Choroid plexus epithelial cell (primary cell): ENCODE measurements at regions not wholly inside any gene's neighbourhood (a gene's known extent, or its start where the extent isn't known, plus 50 kb on each side); places are given as distances from the start of the nearest gene placed in this dataset.

ENCODE experiments used
- DNase-seq: peaks from one replicate; pipeline ENCODE4 v3.0.0-alpha.2; 2010; ENCODE audit warnings: low read depth
- H3K4me3 ChIP-seq: 2 replicates; pipeline ENCODE4 v1.5.1; 2011; ENCODE audit warnings: low read depth, mild to moderate bottlenecking, control low read depth, low read length, moderate library complexity
- TF ChIP-seq, protein P1 (sequence below): conservative IDR thresholded peaks from 2 replicates; pipeline ENCODE4 v1.5.1; 2011; ENCODE audit warnings: low read depth, mild to moderate bottlenecking, control low read depth, inconsistent platforms, low read length, moderate library complexity

DNA sequence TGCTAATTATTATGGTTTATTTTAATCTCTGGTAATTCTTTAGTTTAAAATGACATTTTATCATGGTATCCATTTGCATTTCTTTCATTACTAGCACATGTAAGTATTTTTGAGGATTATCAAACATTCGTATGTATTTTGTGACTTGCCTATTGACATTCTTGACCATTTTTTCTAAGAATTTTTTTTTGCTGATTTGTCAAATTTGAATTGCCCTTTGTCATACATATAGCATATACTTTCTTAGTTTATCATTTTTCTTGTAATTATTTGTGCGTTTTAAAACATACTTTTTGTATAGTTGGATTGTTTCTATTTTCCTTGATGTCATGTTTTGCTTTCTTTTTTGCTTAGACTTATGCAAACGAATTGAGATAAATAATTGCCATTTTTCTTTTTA, 358.5 kb upstream of the RBMS3 start:
- TF ChIP-seq, protein P1, sequence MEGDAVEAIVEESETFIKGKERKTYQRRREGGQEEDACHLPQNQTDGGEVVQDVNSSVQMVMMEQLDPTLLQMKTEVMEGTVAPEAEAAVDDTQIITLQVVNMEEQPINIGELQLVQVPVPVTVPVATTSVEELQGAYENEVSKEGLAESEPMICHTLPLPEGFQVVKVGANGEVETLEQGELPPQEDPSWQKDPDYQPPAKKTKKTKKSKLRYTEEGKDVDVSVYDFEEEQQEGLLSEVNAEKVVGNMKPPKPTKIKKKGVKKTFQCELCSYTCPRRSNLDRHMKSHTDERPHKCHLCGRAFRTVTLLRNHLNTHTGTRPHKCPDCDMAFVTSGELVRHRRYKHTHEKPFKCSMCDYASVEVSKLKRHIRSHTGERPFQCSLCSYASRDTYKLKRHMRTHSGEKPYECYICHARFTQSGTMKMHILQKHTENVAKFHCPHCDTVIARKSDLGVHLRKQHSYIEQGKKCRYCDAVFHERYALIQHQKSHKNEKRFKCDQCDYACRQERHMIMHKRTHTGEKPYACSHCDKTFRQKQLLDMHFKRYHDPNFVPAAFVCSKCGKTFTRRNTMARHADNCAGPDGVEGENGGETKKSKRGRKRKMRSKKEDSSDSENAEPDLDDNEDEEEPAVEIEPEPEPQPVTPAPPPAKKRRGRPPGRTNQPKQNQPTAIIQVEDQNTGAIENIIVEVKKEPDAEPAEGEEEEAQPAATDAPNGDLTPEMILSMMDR: no peak
- no peak overlapping the region for H3K4me3 ChIP-seq

DNA sequence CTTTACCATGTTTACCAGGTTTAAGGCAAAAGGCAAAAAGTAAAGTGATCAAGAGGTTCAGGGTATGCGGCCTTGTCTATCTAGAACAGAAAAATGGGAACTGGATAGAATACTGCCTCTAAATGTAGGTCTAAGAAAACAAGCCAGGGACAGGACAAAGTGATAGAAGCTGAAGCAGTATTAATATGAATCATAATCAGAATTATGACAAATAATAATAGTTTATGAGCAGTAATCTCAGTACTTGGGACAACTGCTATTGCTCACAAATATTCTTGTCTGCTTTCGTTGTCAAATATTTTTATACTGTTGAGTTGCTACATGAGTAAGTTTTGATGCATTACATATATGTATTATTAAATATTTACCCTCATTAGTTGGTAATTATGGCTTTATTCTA, 356.9 kb upstream of the RBMS3 start:
- DNase-seq: no peak
- TF ChIP-seq, protein P1: no peak
- no peak overlapping the region for H3K4me3 ChIP-seq

More for the DNA sequence above, 358.5 kb upstream of the RBMS3 start:
- DNase-seq: no peak

DNA sequence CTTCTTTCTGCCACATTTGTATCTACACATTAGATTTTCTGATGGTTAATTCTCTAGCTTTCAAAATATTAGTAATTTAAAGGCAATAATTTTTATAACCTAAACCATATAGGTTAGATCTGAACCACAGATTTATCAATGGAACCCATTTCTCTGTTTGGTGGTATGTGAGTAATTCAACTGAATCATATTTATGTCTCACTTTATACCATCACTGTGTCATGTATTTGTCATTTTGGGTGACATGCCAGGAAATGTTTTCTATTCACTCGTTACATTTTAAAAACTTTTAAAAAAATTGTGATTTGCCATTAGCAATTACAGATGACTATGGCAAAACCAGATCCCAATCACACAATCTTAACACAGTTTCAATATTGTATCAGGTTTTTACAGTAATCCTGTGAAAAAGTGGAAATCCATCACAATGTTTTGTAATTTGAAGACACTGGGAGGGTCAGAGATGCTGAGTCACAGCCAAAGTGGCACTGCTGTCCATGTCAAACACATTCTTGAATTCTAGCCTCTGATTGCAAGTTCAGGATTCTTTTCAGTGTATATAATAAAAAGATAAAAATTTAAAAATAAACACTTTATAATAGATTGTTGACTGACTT, 356.0 kb upstream of the RBMS3 start:
- no peak overlapping the region for H3K4me3 ChIP-seq
- DNase-seq: no peak
- TF ChIP-seq, protein P1: no peak

DNA sequence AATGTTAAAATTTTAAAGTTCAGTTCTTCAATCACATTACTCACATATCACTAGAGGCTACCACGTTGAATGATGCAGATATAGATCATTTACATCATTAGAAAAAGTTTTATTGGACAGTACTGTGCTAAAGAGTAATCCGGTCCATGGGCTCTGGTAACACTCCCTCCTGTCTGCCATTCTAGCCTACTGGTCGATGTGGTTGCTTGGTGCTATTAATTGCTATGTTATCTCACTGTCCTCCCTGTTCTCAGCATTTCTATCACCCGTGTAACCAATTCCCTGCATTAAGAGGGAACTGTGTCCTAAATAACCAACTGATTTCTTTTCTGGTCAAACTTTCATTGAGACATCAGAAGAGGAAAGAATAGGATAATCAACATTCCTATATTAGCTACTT, 347.5 kb upstream of the RBMS3 start:
- DNase-seq: no peak
- TF ChIP-seq, protein P1: no peak

DNA sequence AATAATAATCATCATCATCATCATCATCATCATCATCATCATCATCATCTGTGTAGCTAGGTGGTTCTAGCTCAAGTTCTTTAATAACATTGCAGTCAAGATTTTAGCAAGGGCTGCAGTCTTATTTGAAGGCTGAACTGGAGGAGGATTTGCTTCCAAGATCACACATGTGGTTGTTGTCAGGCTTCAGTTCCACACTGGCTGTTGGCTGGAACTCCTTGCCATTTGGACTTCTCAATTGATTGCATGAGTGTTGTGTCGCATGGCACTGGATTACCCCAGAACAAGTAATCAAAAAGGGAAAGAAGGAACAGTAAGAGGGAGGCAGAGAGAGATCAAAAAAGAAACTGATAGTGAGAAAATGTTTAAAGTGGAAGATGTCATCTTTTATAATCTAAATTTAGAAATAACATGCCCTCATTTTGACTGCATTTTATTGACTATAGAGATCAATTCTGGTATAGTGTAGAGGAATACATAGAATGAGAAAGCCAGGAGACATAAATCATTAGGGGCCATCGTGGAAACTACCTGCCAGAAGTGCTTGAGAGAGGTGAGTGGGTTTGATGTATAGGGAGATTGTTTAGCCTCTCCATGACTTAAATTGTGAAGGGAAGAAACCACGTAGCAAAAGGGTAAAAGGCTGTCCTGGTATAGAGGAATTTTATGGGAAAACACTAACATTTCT, 346.6 kb upstream of the RBMS3 start:
- TF ChIP-seq, protein P1: no peak
- no peak overlapping the region for H3K4me3 ChIP-seq
- DNase-seq: no peak

More for the DNA sequence above, 347.5 kb upstream of the RBMS3 start:
- no peak overlapping the region for H3K4me3 ChIP-seq

DNA sequence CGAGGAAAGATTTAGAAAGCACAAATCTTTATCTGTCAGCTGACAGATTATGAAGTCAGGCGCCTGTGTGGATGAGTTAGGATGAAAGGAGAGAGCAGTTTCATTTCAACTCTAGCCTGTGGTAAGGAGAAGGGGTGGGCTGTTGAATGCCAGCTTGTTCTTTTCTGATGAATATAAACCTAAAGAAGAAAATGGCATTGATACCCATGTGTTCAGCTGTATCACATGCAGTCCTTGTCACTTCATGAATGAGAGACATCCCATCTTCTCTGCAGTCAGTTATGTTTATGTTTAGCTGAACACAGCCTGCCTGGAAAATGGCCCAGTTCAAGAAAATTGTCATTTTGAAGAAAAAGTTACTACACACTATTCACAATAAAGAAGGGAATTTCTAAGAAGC, 345.7 kb upstream of the RBMS3 start:
- no peak overlapping the region for H3K4me3 ChIP-seq
- no peak for DNase-seq
- TF ChIP-seq, protein P1: no peak

DNA sequence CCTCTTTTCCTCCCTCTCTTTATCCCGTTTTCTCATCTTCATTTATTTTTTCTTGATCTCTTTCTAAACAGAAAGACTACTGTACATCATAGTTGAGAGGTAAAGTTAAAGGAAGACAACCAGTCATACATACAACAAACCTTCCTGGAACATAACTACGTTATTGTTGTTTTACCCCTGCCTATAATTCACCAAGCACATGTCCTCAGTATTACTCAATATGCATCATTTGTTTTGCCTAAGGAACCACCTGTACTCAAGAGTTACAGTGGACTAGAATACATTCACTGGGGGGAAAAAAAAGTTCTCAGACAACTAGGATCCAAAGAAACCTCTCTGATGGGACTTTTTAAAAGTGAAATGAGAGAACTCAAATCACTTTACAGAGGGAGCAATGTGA, 344.7 kb upstream of the RBMS3 start:
- TF ChIP-seq, protein P1: no peak
- H3K4me3 ChIP-seq: no peak overlapping the region
- no peak for DNase-seq
